ENCODE measurements at regions not wholly inside any gene's neighbourhood (a gene's known extent, or its start where the extent isn't known, plus 50 kb on each side); places are given as distances from the start of the nearest gene placed in this dataset.
A peak's percentile ranks its signal among the peaks of the same experiment; 100 is the strongest.

DNA sequence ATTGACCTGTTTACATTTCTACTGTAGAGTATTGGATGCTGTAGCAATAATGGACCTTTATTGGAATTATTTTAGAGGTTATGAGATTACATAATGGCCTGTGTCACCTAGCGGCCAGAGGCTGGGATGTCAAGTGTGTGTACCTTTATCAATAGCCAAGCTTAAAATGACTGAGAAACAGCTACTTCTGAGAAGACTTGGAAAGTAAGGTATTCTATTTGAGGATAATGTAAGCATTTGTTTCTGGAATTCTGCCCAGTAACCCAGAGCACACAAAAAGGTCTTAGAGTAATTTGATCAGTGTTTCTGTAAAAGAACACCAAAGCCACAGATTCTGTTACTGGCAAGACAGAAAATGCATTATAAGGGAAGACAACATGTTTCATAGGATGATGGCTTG is 116.8 kb downstream of the MACIR start:
- no peak overlapping the region for H3K27ac ChIP-seq (ENCODE audit: low read depth in 2 of 2, low read length in 2 of 2)
- peak in 2 of 5 donors; percentile 28 to 49 for DNase-seq
- no peaks in the 10 kb centered on the region for H3K27me3 ChIP-seq (ENCODE audit: control insufficient read depth, insufficient read depth, low read length)
- no peak overlapping the region for H3K9ac ChIP-seq (ENCODE audit: low read length in 3 of 3)
- TF ChIP-seq, protein P1, sequence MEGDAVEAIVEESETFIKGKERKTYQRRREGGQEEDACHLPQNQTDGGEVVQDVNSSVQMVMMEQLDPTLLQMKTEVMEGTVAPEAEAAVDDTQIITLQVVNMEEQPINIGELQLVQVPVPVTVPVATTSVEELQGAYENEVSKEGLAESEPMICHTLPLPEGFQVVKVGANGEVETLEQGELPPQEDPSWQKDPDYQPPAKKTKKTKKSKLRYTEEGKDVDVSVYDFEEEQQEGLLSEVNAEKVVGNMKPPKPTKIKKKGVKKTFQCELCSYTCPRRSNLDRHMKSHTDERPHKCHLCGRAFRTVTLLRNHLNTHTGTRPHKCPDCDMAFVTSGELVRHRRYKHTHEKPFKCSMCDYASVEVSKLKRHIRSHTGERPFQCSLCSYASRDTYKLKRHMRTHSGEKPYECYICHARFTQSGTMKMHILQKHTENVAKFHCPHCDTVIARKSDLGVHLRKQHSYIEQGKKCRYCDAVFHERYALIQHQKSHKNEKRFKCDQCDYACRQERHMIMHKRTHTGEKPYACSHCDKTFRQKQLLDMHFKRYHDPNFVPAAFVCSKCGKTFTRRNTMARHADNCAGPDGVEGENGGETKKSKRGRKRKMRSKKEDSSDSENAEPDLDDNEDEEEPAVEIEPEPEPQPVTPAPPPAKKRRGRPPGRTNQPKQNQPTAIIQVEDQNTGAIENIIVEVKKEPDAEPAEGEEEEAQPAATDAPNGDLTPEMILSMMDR (IDR thresholded peaks at IDR 0.05; ENCODE audit: borderline replicate concordance, extremely low read depth, insufficient read depth): no peak
- H3K36me3 ChIP-seq (ENCODE audit: control insufficient read depth in 2 of 3, insufficient read depth in 3 of 3, low read length in 3 of 3): no peaks in the 10 kb centered on the region
- H3K4me1 ChIP-seq (ENCODE audit: control insufficient read depth in 2 of 3, insufficient read depth in 2 of 3, low read depth in 1 of 3, low read length in 3 of 3): no peaks in the 10 kb centered on the region
- intact Hi-C loops (cut with DNase I): no loop called here
- H3K4me3 ChIP-seq (ENCODE audit: low read length in 3 of 3): no peak overlapping the region
- no peaks in the 10 kb centered on the region for H3K9me3 ChIP-seq (ENCODE audit: control insufficient read depth in 2 of 3, insufficient read depth in 1 of 3, low read length in 3 of 3)
- FAIRE-seq: no peak

DNA sequence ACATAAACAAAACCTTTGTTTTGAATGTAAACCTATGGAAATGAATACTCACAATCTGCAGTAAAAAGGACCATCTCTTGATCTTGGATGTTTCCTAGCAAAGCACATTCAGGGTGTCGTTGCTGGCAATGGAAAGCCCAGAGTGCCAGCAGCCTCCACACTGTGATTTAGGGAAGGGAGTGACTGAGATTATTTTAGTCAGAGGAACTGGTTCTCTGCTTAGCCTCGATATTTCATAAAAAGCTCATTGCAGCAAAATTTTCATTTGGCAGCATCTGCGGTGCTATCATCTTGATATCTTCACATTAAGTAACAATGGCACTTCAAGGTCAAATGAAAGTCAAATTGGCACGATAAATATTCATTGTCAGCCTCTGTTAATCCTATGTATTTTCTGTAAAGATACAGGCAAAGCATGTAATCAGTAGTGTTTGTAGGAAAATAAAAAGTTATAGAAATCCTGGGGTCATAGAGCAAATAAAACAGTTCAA is 116.0 kb downstream of the MACIR start:
- Histone ChIP-seq H3K9me3 (ENCODE audit: control insufficient read depth in 2 of 3, insufficient read depth in 1 of 3, low read length in 3 of 3) (no peaks in the 10 kb centered on the region), H3K36me3 (ENCODE audit: control insufficient read depth in 2 of 3, insufficient read depth in 3 of 3, low read length in 3 of 3) (no peaks in the 10 kb centered on the region), H3K4me3 (ENCODE audit: low read length in 3 of 3) (no peak overlapping the region), H3K4me1 (ENCODE audit: control insufficient read depth in 2 of 3, insufficient read depth in 2 of 3, low read depth in 1 of 3, low read length in 3 of 3) (no peaks in the 10 kb centered on the region), H3K9ac (ENCODE audit: low read length in 3 of 3) (no peak overlapping the region), H3K27me3 (ENCODE audit: control insufficient read depth, insufficient read depth, low read length) (no peaks in the 10 kb centered on the region), H3K27ac (ENCODE audit: low read depth in 2 of 2, low read length in 2 of 2) (no peak overlapping the region)
- TF ChIP-seq, protein P1 (IDR thresholded peaks at IDR 0.05; ENCODE audit: borderline replicate concordance, extremely low read depth, insufficient read depth): no peak
- intact Hi-C loops (cut with DNase I): no loop called here
- FAIRE-seq (no peak), DNase-seq (no peak)

DNA sequence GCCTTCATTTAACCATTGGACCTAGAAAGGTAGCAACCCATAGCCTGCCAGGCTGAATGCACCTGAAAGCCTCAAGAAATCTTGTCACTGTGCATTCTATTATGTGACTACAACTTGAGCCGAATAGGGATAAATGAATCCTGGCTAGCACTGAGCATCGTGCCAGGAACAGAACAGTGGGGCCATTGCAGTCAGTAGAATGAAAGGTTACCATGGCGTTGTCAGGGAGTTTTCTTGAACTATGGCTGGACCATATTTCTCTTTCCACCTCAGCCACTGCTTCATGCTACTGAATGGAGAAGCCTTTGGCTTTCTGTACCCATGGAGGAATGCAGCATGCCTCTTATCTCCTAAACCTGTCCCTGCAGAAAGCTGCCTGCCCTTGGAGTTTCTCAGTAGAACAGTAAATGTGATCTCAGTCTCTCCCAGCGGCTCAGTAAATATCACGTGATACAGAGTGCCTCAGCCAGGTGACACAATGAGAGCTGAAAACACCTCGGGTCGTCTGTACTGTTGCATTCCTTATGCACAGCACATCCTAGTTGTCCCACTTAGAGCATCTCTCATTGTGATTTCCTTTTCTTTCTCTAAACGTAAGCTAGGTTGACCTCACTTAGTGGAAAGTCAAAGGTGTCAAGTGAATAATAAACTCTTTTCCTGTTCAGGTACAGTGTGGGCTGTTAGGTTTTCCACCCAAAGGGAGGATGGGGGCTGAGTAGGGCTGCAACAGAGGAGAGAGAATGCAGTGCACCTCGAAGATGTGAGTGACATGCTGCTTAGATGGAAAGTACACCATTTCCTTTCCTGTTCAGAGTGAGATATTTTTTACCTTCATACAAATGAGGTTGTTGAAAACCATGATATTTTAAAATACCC is 115.3 kb downstream of the MACIR start:
- H3K27ac ChIP-seq (ENCODE audit: low read depth in 2 of 2, low read length in 2 of 2): no peak overlapping the region
- TF ChIP-seq, protein P1 (IDR thresholded peaks at IDR 0.05; ENCODE audit: borderline replicate concordance, extremely low read depth, insufficient read depth): no peak
- H3K9ac ChIP-seq (ENCODE audit: low read length in 3 of 3): no peak overlapping the region
- no peak overlapping the region for H3K4me3 ChIP-seq (ENCODE audit: low read length in 3 of 3)
- H3K27me3 ChIP-seq (ENCODE audit: control insufficient read depth, insufficient read depth, low read length): no peaks in the 10 kb centered on the region
- FAIRE-seq: no peak
- H3K4me1 ChIP-seq (ENCODE audit: control insufficient read depth in 2 of 3, insufficient read depth in 2 of 3, low read depth in 1 of 3, low read length in 3 of 3): no peaks in the 10 kb centered on the region
- intact Hi-C loops (cut with DNase I): no loop called here
- DNase-seq: no peak
- no peaks in the 10 kb centered on the region for H3K9me3 ChIP-seq (ENCODE audit: control insufficient read depth in 2 of 3, insufficient read depth in 1 of 3, low read length in 3 of 3)
- no peaks in the 10 kb centered on the region for H3K36me3 ChIP-seq (ENCODE audit: control insufficient read depth in 2 of 3, insufficient read depth in 3 of 3, low read length in 3 of 3)
